Upper lobe of right lung (tissue), 1 donor: ENCODE measurements at regions not wholly inside any gene's neighbourhood (a gene's known extent, or its start where the extent isn't known, plus 50 kb on each side); places are given as distances from the start of the nearest gene placed in this dataset.
A peak's percentile ranks its signal among the peaks of the same experiment; 100 is the strongest.

Experiments used
- ATAC-seq: fragments of 200-7000 bp; cut with Tn5 transposase; one replicate; pipeline ENCODE4 v1.9.1; 2020; ENCODE audit warnings: mild to moderate bottlenecking, moderate library complexity
- DNase-seq: peaks from one replicate; pipeline ENCODE4 v3.0.0-alpha.2; 2020
- H3K27ac ChIP-seq: fragments of 200-600 bp; one replicate; pipeline ENCODE4 v1.8.0; 2022
- H3K27me3 ChIP-seq: fragments of 200-600 bp; one replicate; pipeline ENCODE4 v1.8.0; 2022; ENCODE audit warnings: mild to moderate bottlenecking
- H3K36me3 ChIP-seq: fragments of 200-600 bp; one replicate; pipeline ENCODE4 v1.8.0; 2022
- H3K4me1 ChIP-seq: fragments of 200-600 bp; one replicate; pipeline ENCODE4 v1.8.0; 2022
- H3K4me3 ChIP-seq: fragments of 200-600 bp; one replicate; pipeline ENCODE4 v1.8.0; 2022; ENCODE audit warnings: mild to moderate bottlenecking
- H3K9me3 ChIP-seq: fragments of 200-600 bp; one replicate; pipeline ENCODE4 v1.8.0; 2022
- CTCF ChIP-seq: fragments of 200-600 bp; IDR thresholded peaks from one replicate; pipeline ENCODE4 v1.8.0; 2022; ENCODE audit warnings: antibody characterized with exemption
- intact Hi-C: fragments of 100-400 bp; cut with DNase I; formaldehyde crosslinking; loops from one replicate; pipeline ENCODE4 v1.11.0; 2022
- donor health status: DM: no; HTN: yes; CAD: no; lungs with severe emphysema.

GRCh38 chr10:42930516-42931192, 146.2 kb upstream of the RET start:
- no peak overlapping the region for H3K4me3 ChIP-seq
- intact Hi-C loops, result no loop called here
- no peaks in the 10 kb centered on the region for H3K36me3 ChIP-seq
- no peak for ATAC-seq
- no peak overlapping the region for H3K27ac ChIP-seq
- H3K9me3 ChIP-seq, result no peaks in the 10 kb centered on the region
- no peak for DNase-seq
- peaks cover 12% of the 10 kb centered on the region for H3K4me1 ChIP-seq
- no peak for TF ChIP-seq CTCF
- H3K27me3 ChIP-seq, result peaks cover 75% of the 10 kb centered on the region

- ATAC-seq (no peak), DNase-seq (no peak)
- Histone ChIP-seq H3K27ac (no peak overlapping the region), H3K27me3 (peaks cover 76% of the 10 kb centered on the region), H3K4me3 (no peak overlapping the region), H3K36me3 (no peaks in the 10 kb centered on the region), H3K4me1 (peaks cover 12% of the 10 kb centered on the region), H3K9me3 (no peaks in the 10 kb centered on the region)
- intact Hi-C loops, result no loop called here
- no peak for TF ChIP-seq CTCF
Measured at GRCh38 chr10:42932116-42932515, 144.8 kb upstream of the RET start.

- Histone ChIP-seq H3K9me3 (no peaks in the 10 kb centered on the region), H3K4me1 (peaks cover 12% of the 10 kb centered on the region), H3K36me3 (no peaks in the 10 kb centered on the region), H3K27ac (no peak overlapping the region), H3K27me3 (peaks cover 70% of the 10 kb centered on the region), H3K4me3 (peak overlapping the region; percentile 16)
- intact Hi-C loops, result no loop called here
- no peak for TF ChIP-seq CTCF
- DNase-seq (no peak), ATAC-seq (peak; percentile 10)
Measured at GRCh38 chr10:42932735-42933447, 144.0 kb upstream of the RET start.

GRCh38 chr10:42933448-42934340, 143.2 kb upstream of the RET start:
- TF ChIP-seq CTCF, result no peak
- intact Hi-C loops, result no loop called here
- Histone ChIP-seq H3K27ac (no peak overlapping the region), H3K36me3 (no peaks in the 10 kb centered on the region), H3K4me1 (peaks cover 12% of the 10 kb centered on the region), H3K27me3 (peaks cover 62% of the 10 kb centered on the region), H3K9me3 (no peaks in the 10 kb centered on the region), H3K4me3 (peak overlapping the region; percentile 16)
- peak; percentile 64 for DNase-seq
- ATAC-seq, result peak; percentile 8

GRCh38 chr10:42934351-42934811, 142.5 kb upstream of the RET start:
- Histone ChIP-seq H3K36me3 (no peaks in the 10 kb centered on the region), H3K9me3 (no peaks in the 10 kb centered on the region), H3K27me3 (peaks cover 58% of the 10 kb centered on the region), H3K4me3 (no peak overlapping the region), H3K27ac (no peak overlapping the region), H3K4me1 (peaks cover 12% of the 10 kb centered on the region)
- intact Hi-C loops, result no loop called here
- ATAC-seq (peak; percentile 9), DNase-seq (no peak)
- TF ChIP-seq CTCF, result no peak
